T-helper 17 cell (primary cell): ENCODE measurements at regions not wholly inside any gene's neighbourhood (a gene's known extent, or its start where the extent isn't known, plus 50 kb on each side); places are given as distances from the start of the nearest gene placed in this dataset.
"Not testable (repeated sequence)": the region's sequence is repeated elsewhere in the genome, so short reads cannot be mapped to it uniquely, and the experiment has no call there.

ENCODE experiments used
- ATAC-seq: fragments of 150-1000 bp; cut with Tn5 transposase; 2 replicates; pipeline ENCODE4 v1.10.0; 2021; ENCODE audit warnings: mild to moderate bottlenecking, moderate library complexity
- DNase-seq, 3 donors: peaks; one replicate each; pipeline versions ENCODE4 v3.0.0 to v3.0.0-alpha.2; 2020 to 2021
- H3K9me3 ChIP-seq: one replicate; pipeline ENCODE4 v1.7.0; 2013; ENCODE audit warnings: low read length, mild to moderate bottlenecking; ENCODE audit not compliant: control insufficient read depth, poor library complexity, severe bottlenecking
- H3K27ac Mint-ChIP-seq: one replicate; pipeline ENCODE4 v1.8.0; 2022; ENCODE audit warnings: mild to moderate bottlenecking, moderate library complexity, mixed read lengths
- H3K27me3 Mint-ChIP-seq: one replicate; pipeline ENCODE4 v1.8.0; 2022; ENCODE audit warnings: mixed read lengths
- H3K36me3 Mint-ChIP-seq: one replicate; pipeline ENCODE4 v1.8.0; 2022; ENCODE audit warnings: low read depth, mixed read lengths
- H3K4me1 Mint-ChIP-seq: one replicate; pipeline ENCODE4 v1.8.0; 2022; ENCODE audit warnings: mild to moderate bottlenecking, mixed read lengths
- H3K4me3 Mint-ChIP-seq: one replicate; pipeline ENCODE4 v1.8.0; 2022; ENCODE audit warnings: mild to moderate bottlenecking, moderate library complexity, mixed read lengths

DNA sequence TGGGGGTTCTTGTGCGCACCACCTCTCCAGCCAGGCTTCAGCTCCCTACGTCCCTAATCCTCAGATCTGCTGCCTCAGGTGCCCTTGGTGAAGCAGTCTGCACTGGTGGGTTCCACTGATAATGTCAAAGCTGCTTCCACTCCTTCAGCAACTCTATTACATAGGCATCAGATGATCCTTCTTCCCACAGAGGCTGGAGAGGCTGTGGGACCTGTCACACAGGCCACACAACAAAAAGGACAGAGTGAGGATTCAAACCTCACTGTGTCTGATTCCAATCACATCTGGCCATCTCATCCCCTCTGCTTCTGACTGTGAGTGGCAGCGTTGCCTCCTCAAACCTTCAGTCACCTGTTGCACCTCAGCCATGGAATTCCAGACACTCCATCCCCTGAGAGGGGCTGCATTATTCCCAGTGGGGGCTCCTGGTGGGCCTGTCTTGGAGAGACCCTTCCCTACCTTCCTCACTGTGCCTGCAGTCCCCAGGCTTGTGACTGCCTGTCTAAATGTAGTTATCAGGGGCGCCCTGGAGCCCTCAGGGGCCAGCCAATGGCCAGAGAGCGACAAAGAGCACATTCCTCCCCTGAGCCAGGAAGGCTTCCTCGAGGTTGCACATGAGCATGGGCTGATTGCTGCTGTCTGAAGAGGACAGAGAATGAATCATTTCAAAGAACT lies 211.4 kb upstream of the ECI2 start:
- H3K36me3 Mint-ChIP-seq, result peaks cover 5% of the 10 kb centered on the region
- H3K4me3 Mint-ChIP-seq, result no peak overlapping the region
- DNase-seq (no peak), ATAC-seq (no peak)
- no peaks in the 10 kb centered on the region for H3K9me3 ChIP-seq
- peaks cover 5% of the 10 kb centered on the region for H3K4me1 Mint-ChIP-seq
- peaks cover 21% of the 10 kb centered on the region for H3K27me3 Mint-ChIP-seq
- H3K27ac Mint-ChIP-seq, result no peak overlapping the region

DNA sequence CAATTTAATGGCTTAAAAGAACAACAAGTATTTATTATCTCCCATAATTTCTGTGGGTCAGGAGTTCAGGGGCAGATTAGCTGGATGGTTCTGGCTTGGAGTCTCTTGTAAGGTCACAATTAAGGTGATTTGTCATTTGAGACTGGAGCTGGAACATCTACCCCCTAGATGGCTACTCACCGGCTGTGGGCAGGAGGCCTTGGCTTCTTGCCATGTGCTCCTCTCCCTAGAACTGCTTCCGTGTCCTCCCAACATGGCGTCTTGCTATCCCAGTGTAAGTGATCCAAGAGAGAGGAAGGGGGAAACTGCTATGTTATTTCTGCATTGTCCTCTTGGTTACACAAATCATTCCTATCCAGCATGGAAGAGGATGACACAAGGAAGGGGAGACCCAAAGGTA lies 210.2 kb upstream of the ECI2 start:
- H3K27ac Mint-ChIP-seq, result no peak overlapping the region
- DNase-seq (no peak), ATAC-seq (no peak)
- H3K4me1 Mint-ChIP-seq, result peaks cover 5% of the 10 kb centered on the region
- no peaks in the 10 kb centered on the region for H3K9me3 ChIP-seq
- H3K4me3 Mint-ChIP-seq, result no peak overlapping the region
- peaks cover 10% of the 10 kb centered on the region for H3K36me3 Mint-ChIP-seq
- H3K27me3 Mint-ChIP-seq, result peaks cover 32% of the 10 kb centered on the region

DNA sequence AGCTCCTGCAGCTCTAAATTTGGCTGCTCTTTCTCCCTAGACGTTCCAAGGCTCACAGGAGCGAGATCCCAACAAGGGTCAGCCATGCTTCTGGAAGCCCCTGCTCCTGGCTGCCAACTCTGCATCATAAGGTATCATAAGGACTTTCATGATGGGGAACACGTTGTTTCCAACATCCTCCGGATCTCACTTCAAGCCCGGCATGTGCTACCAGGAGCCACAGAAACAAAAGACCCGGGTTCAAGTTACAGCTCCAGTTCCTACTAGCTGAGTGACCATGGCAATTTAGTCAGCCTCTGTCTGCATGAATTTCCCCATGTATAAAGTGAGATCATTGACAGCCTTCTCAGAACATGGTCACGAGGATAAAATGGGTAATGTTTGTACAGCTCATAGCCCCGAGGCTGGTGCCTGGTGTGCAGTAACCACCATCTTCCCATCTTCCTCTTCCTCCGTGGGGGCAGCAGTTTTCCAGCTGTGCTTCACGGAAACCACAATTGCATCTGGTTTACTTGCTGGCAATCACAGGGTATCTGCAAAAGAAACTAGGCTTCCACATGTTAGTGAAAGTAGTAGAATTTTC lies 209.0 kb upstream of the ECI2 start:
- Mint-ChIP-seq H3K4me3 (no peak overlapping the region), H3K4me1 (peaks cover 8% of the 10 kb centered on the region), H3K27ac (no peak overlapping the region), H3K27me3 (peaks cover 39% of the 10 kb centered on the region), H3K36me3 (peaks cover 14% of the 10 kb centered on the region)
- no peak for ATAC-seq
- DNase-seq, result no peak
- H3K9me3 ChIP-seq, result no peaks in the 10 kb centered on the region

DNA sequence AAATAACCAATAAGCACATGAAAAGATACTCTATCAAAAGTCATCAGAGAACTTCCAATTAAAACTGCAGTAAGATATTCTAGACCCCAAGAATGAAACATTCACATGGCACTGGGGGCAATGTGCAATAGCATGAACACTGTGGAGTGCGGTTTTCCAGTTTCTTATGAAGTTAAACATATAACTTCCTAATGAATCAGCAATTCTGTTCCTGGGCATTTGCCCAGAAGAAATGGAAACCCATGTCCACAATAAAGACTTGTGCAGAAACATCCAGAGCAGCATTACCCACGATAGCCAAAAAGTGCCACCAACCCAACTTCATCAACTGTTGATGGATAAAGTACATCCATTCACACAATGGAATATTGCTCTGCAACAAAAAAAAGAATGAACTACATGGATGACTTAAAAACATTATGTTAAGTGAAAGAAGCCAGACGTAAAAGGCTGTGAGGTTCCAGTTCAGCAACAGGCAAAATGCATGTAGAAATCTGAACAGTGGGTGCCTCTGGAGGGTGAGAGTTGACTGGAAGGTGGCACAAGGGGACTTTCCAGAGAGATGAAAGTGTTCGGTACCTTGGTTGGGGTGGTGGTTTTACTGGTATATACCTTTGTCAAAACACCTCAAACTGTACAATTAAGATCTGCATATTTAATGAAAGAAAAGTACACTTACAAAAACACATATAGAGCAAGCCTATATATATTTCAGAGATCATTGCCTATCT lies 207.2 kb upstream of the ECI2 start:
- Mint-ChIP-seq H3K4me3 (no peak overlapping the region), H3K36me3 (peaks cover 14% of the 10 kb centered on the region), H3K27me3 (peaks cover 37% of the 10 kb centered on the region), H3K27ac (no peak overlapping the region), H3K4me1 (peaks cover 8% of the 10 kb centered on the region)
- no peak for DNase-seq
- H3K9me3 ChIP-seq, result no peaks in the 10 kb centered on the region
- ATAC-seq, result no peak

- peaks cover 11% of the 10 kb centered on the region for H3K36me3 Mint-ChIP-seq
- ATAC-seq, result no peak
- no peak for DNase-seq
- H3K4me3 Mint-ChIP-seq, result no peak overlapping the region
- peaks cover 6% of the 10 kb centered on the region for H3K4me1 Mint-ChIP-seq
- no peak overlapping the region for H3K27ac Mint-ChIP-seq
- H3K27me3 Mint-ChIP-seq, result peaks cover 29% of the 10 kb centered on the region
- H3K9me3 ChIP-seq, result no peaks in the 10 kb centered on the region
Measured at GRCh38 chr6:4341078-4341797, 205.9 kb upstream of the ECI2 start.

DNA sequence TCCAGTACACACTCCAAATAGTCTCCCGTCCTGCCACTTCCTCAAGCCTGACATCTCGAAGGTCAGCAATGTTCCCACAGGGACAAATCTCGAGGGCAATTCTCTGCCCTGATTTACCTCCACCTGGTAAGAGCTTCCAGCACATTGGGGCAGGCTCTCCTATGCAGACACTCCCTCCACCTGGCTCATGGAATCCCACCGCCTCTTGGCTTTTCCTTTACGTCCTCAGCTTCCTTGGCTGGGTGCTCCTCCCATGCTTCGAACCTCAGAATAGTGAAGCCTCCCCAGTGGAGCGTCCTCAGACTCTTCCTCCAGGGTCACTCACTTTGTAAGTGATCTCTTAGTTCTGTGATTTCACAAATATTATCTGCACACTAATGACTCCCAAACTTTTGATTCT lies 205.2 kb upstream of the ECI2 start:
- H3K9me3 ChIP-seq, result no peaks in the 10 kb centered on the region
- ATAC-seq (no peak), DNase-seq (no peak)
- Mint-ChIP-seq H3K4me3 (peak overlapping the region; percentile 22), H3K27ac (no peak overlapping the region), H3K4me1 (peaks cover 6% of the 10 kb centered on the region), H3K36me3 (peaks cover 11% of the 10 kb centered on the region), H3K27me3 (peaks cover 32% of the 10 kb centered on the region)

GRCh38 chr6:4338884-4339283 lies 203.5 kb upstream of the ECI2 start:
- no peak overlapping the region for H3K27ac Mint-ChIP-seq
- H3K4me3 Mint-ChIP-seq, result no peak overlapping the region
- ATAC-seq (no peak), DNase-seq (no peak)
- H3K36me3 Mint-ChIP-seq, result peaks cover 11% of the 10 kb centered on the region
- peaks cover 6% of the 10 kb centered on the region for H3K4me1 Mint-ChIP-seq
- H3K27me3 Mint-ChIP-seq, result peaks cover 46% of the 10 kb centered on the region
- no peaks in the 10 kb centered on the region for H3K9me3 ChIP-seq

DNA sequence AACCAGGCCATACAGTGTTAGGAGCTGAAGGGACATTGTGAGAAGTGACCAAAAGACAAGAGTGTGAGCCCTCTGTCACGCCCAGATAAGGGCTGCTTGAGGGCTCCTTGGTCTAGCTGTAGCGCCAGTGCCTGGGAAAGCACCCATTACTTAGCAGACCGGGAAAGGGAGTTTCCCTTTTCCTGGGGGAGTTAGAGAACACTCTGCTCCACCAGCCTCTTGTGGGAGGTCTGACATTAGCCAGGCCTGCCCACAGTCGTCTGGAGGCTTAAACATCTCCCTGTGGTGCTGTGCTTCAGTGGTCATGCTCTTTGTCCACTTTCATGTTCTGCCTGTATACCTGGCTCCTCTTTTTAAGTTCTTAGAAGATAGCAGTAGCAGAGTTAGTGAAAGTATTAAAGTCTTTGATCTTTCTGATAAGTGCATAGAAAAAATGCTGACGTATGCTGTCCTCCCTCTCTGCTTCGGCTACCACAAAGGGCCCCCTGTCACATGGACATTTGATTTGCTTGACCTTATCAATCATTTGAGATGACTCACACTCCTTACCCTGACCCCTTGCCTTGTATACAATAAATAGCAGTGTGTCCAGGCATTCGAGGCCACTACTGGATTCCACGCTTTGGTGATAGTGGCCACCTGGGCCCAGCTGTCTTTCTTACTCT lies 201.5 kb upstream of the ECI2 start:
- ATAC-seq (no peak), DNase-seq (no peak)
- H3K36me3 Mint-ChIP-seq, result peaks cover 9% of the 10 kb centered on the region
- H3K27me3 Mint-ChIP-seq, result peaks cover 39% of the 10 kb centered on the region
- H3K4me3 Mint-ChIP-seq, result no peak overlapping the region
- H3K4me1 Mint-ChIP-seq, result peaks cover 3% of the 10 kb centered on the region
- H3K9me3 ChIP-seq, result no peaks in the 10 kb centered on the region
- no peak overlapping the region for H3K27ac Mint-ChIP-seq

- ATAC-seq (no peak), DNase-seq (no peak)
- Mint-ChIP-seq H3K36me3 (peaks cover 9% of the 10 kb centered on the region), H3K4me1 (peaks cover 3% of the 10 kb centered on the region), H3K27me3 (peaks cover 31% of the 10 kb centered on the region), H3K4me3 (no peak overlapping the region), H3K27ac (no peak overlapping the region)
- H3K9me3 ChIP-seq, result no peaks in the 10 kb centered on the region
Measured at GRCh38 chr6:4336084-4336483, 200.7 kb upstream of the ECI2 start.

- not testable (repeated sequence) for H3K36me3 Mint-ChIP-seq, H3K27ac Mint-ChIP-seq, H3K9me3 ChIP-seq, H3K4me3 Mint-ChIP-seq, ATAC-seq, DNase-seq, H3K4me1 Mint-ChIP-seq
- peaks cover 16% of the 10 kb centered on the region for H3K27me3 Mint-ChIP-seq
Measured at GRCh38 chr6:4334158-4334740, 198.9 kb upstream of the ECI2 start.

GRCh38 chr6:4327841-4328240 lies 192.5 kb upstream of the ECI2 start:
- Mint-ChIP-seq H3K4me3 (no peak overlapping the region), H3K36me3 (no peaks in the 10 kb centered on the region), H3K4me1 (no peaks in the 10 kb centered on the region), H3K27ac (no peak overlapping the region), H3K27me3 (peaks cover 14% of the 10 kb centered on the region)
- ATAC-seq (no peak), DNase-seq (no peak)
- no peaks in the 10 kb centered on the region for H3K9me3 ChIP-seq

GRCh38 chr6:4324746-4325145 lies 189.4 kb upstream of the ECI2 start:
- Mint-ChIP-seq H3K27ac (no peak overlapping the region), H3K4me3 (no peak overlapping the region), H3K4me1 (no peaks in the 10 kb centered on the region), H3K27me3 (peaks cover 32% of the 10 kb centered on the region), H3K36me3 (no peaks in the 10 kb centered on the region)
- ATAC-seq, result no peak
- no peak for DNase-seq
- no peaks in the 10 kb centered on the region for H3K9me3 ChIP-seq

DNA sequence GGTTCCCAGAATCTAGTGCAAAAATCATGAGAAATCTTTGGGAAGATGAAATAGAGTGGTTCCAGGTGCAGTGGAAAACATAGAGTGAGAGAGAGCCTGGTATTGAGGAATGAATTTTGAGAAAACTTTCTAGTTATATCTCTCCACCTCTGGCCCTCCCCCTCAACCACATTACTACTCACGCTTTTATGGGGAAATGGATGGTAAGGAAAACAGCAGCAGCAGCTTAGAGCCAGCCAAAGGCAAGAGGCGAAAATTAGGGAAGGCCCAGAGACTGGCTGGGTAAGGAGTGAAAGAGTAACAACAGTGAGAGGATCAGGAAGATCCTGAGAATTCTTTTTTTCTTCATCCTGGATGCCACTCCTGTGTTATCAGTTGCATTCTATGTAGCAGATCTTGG lies 187.9 kb upstream of the ECI2 start:
- no peak for DNase-seq
- Mint-ChIP-seq H3K27me3 (peaks cover 37% of the 10 kb centered on the region), H3K4me3 (no peak overlapping the region), H3K27ac (no peak overlapping the region), H3K4me1 (no peaks in the 10 kb centered on the region), H3K36me3 (no peaks in the 10 kb centered on the region)
- no peaks in the 10 kb centered on the region for H3K9me3 ChIP-seq
- no peak for ATAC-seq
